Small intestine (tissue), 7 donors: ENCODE measurements at regions not wholly inside any gene's neighbourhood (a gene's known extent, or its start where the extent isn't known, plus 50 kb on each side); places are given as distances from the start of the nearest gene placed in this dataset.

Source experiments
- DNase-seq, 2 donors: peaks; one replicate each; pipeline versions ENCODE4 v3.0.0 to v3.0.0-alpha.2; 2013
- FAIRE-seq: peaks from 2 replicates; lab custom pipeline; 2012; peaks lifted over from hg19 to GRCh38; lab: Jason Lieb, UNC
- H3K27ac ChIP-seq, 3 donors: one replicate each; pipeline ENCODE4 v1.5.1; 2013; ENCODE audit warnings: low read length in 2 of 3, mild to moderate bottlenecking in 2 of 3, control low read depth in 1 of 3, inconsistent platforms in 1 of 3, low read depth in 1 of 3, moderate library complexity in 1 of 3
- H3K27me3 ChIP-seq, 3 donors: one replicate each; pipeline ENCODE4 v1.6.1; 2013; ENCODE audit warnings: low read length in 3 of 3, inconsistent platforms in 1 of 3; ENCODE audit not compliant: control insufficient read depth in 3 of 3, insufficient read depth in 3 of 3
- H3K36me3 ChIP-seq, 3 donors: one replicate each; pipeline ENCODE4 v1.6.1; 2013; ENCODE audit warnings: low read length in 3 of 3, inconsistent platforms in 1 of 3, low read depth in 1 of 3, mild to moderate bottlenecking in 1 of 3, moderate library complexity in 1 of 3; ENCODE audit not compliant: control insufficient read depth in 3 of 3, insufficient read depth in 2 of 3
- H3K4me1 ChIP-seq, 3 donors: one replicate each; pipeline ENCODE4 v1.6.1; 2013; ENCODE audit warnings: low read length in 2 of 3, inconsistent platforms in 1 of 3, low read depth in 1 of 3, mild to moderate bottlenecking in 1 of 3, moderate library complexity in 1 of 3; ENCODE audit not compliant: control insufficient read depth in 3 of 3, insufficient read depth in 2 of 3
- H3K4me3 ChIP-seq, 3 donors: one replicate each; pipeline ENCODE4 v1.5.1; 2013; ENCODE audit warnings: low read length in 3 of 3, control low read depth in 1 of 3, inconsistent platforms in 1 of 3, low read depth in 1 of 3, mild to moderate bottlenecking in 1 of 3, moderate library complexity in 1 of 3
- H3K9me3 ChIP-seq, 2 donors: one replicate each; pipeline ENCODE4 v1.6.1; 2013; ENCODE audit warnings: low read depth in 1 of 2, low read length in 1 of 2; ENCODE audit not compliant: control insufficient read depth in 2 of 2, insufficient read depth in 1 of 2
- WGBS, 3 donors: extraction: QIAGEN DNeasy Blood & Tissue Kit; methylation state at CpG; one replicate each; pipeline ENCODE4 v1.1.7; 2013; 5-methylcytosine and 5-hydroxymethylcytosine counted together
- donor health status: healthy with polysubstance abuse.
- donor health status: control.
- donor health status: control.
- donor health status: Bipolar disorder and iron deficiency.
- donor health status: healthy.

GRCh38 chr20:20896606-20897005 lies 184.2 kb upstream of the RALGAPA2 start:
- Histone ChIP-seq H3K4me1 (no peaks in the 10 kb centered on the region), H3K4me3 (no peak overlapping the region), H3K9me3 (no peaks in the 10 kb centered on the region), H3K36me3 (no peaks in the 10 kb centered on the region), H3K27me3 (no peaks in the 10 kb centered on the region), H3K27ac (no peak overlapping the region)
- FAIRE-seq (no peak), DNase-seq (no peak)
- WGBS, 3 donors: 75 to 83% (median 83%) methylated on average over 3 of the region's 3 CpGs

GRCh38 chr20:20895537-20895936 lies 183.1 kb upstream of the RALGAPA2 start:
- Histone ChIP-seq H3K27me3 (no peaks in the 10 kb centered on the region), H3K4me3 (no peak overlapping the region), H3K36me3 (no peaks in the 10 kb centered on the region), H3K4me1 (no peaks in the 10 kb centered on the region), H3K27ac (no peak overlapping the region), H3K9me3 (no peaks in the 10 kb centered on the region)
- 72 to 82% (median 73%) methylated on average over 12 of the region's 12 CpGs for WGBS, 3 donors
- DNase-seq (no peak), FAIRE-seq (no peak)

GRCh38 chr20:20894753-20895152 lies 182.3 kb upstream of the RALGAPA2 start:
- H3K27me3 ChIP-seq: no peaks in the 10 kb centered on the region
- no peaks in the 10 kb centered on the region for H3K36me3 ChIP-seq
- H3K27ac ChIP-seq: no peak overlapping the region
- H3K4me3 ChIP-seq: no peak overlapping the region
- no peak for FAIRE-seq
- WGBS, 3 donors: 70 to 83% (median 77%) methylated on average over 13 of the region's 13 CpGs
- H3K4me1 ChIP-seq: no peaks in the 10 kb centered on the region
- no peak for DNase-seq
- H3K9me3 ChIP-seq: no peaks in the 10 kb centered on the region

- no peaks in the 10 kb centered on the region for H3K36me3 ChIP-seq
- no peak overlapping the region for H3K4me3 ChIP-seq
- H3K4me1 ChIP-seq: no peaks in the 10 kb centered on the region
- no peaks in the 10 kb centered on the region for H3K9me3 ChIP-seq
- no peaks in the 10 kb centered on the region for H3K27me3 ChIP-seq
- DNase-seq (no peak), FAIRE-seq (no peak)
- 40 to 45% (median 43%) methylated on average over 3 of the region's 3 CpGs for WGBS, 3 donors
- H3K27ac ChIP-seq: no peak overlapping the region
These were observed 181.8 kb upstream of the RALGAPA2 start for GRCh38 chr20:20894280-20894679.

GRCh38 chr20:20892328-20892727 lies 179.9 kb upstream of the RALGAPA2 start:
- FAIRE-seq (no peak), DNase-seq (no peak)
- Histone ChIP-seq H3K27ac (no peak overlapping the region), H3K9me3 (no peaks in the 10 kb centered on the region), H3K36me3 (no peaks in the 10 kb centered on the region), H3K27me3 (peaks cover 0 to 2% (median 0%) of the 10 kb centered on the region in 3 donors), H3K4me3 (no peak overlapping the region), H3K4me1 (no peaks in the 10 kb centered on the region)
- WGBS, 3 donors: 66 to 72% (median 72%) methylated on average over 5 of the region's 5 CpGs

GRCh38 chr20:20890751-20891150 lies 178.3 kb upstream of the RALGAPA2 start:
- H3K27ac ChIP-seq: no peak overlapping the region
- WGBS, 3 donors: 87 to 92% (median 87%) methylated on average over 6 of the region's 6 CpGs
- no peaks in the 10 kb centered on the region for H3K36me3 ChIP-seq
- FAIRE-seq (no peak), DNase-seq (no peak)
- H3K4me3 ChIP-seq: no peak overlapping the region
- peaks cover 0 to 2% (median 0%) of the 10 kb centered on the region in 3 donors for H3K27me3 ChIP-seq
- H3K4me1 ChIP-seq: no peaks in the 10 kb centered on the region
- H3K9me3 ChIP-seq: no peaks in the 10 kb centered on the region

- 64 to 69% (median 66%) methylated on average over 8 of the region's 8 CpGs for WGBS, 3 donors
- Histone ChIP-seq H3K36me3 (no peaks in the 10 kb centered on the region), H3K27ac (no peak overlapping the region), H3K9me3 (no peaks in the 10 kb centered on the region), H3K4me1 (no peaks in the 10 kb centered on the region), H3K4me3 (no peak overlapping the region), H3K27me3 (peaks cover 0 to 5% (median 0%) of the 10 kb centered on the region in 3 donors)
- FAIRE-seq (no peak), DNase-seq (no peak)
These were observed 176.5 kb upstream of the RALGAPA2 start for GRCh38 chr20:20888936-20889335.

- DNase-seq: no peak
- Histone ChIP-seq H3K4me3 (no peak overlapping the region), H3K9me3 (no peaks in the 10 kb centered on the region), H3K27ac (no peak overlapping the region), H3K27me3 (peaks cover 0 to 5% (median 0%) of the 10 kb centered on the region in 3 donors), H3K36me3 (no peaks in the 10 kb centered on the region), H3K4me1 (no peaks in the 10 kb centered on the region)
- WGBS, 3 donors: 94 to 96% (median 94%) methylated on average over 14 of the region's 14 CpGs
- FAIRE-seq: no peak
These were observed 175.8 kb upstream of the RALGAPA2 start for GRCh38 chr20:20888266-20888656.

- Histone ChIP-seq H3K9me3 (no peaks in the 10 kb centered on the region), H3K27me3 (peaks cover 0 to 5% (median 0%) of the 10 kb centered on the region in 3 donors), H3K4me1 (no peaks in the 10 kb centered on the region), H3K36me3 (no peaks in the 10 kb centered on the region), H3K27ac (no peak overlapping the region), H3K4me3 (no peak overlapping the region)
- no peak for DNase-seq
- 63 to 76% (median 69%) methylated on average over 19 of the region's 19 CpGs for WGBS, 3 donors
- no peak for FAIRE-seq
These were observed 175.3 kb upstream of the RALGAPA2 start for GRCh38 chr20:20887593-20888265.
